B cell (primary cell): ENCODE measurements at regions not wholly inside any gene's neighbourhood (a gene's known extent, or its start where the extent isn't known, plus 50 kb on each side); places are given as distances from the start of the nearest gene placed in this dataset.

ENCODE experiments used
- ATAC-seq: fragments of 200-7000 bp; cut with Tn5 transposase; one replicate; pipeline ENCODE4 v1.10.0; 2021; ENCODE audit warnings: low read depth, mild to moderate bottlenecking, moderate number of reproducible peaks, moderate library complexity
- CTCF ChIA-PET: fragments of 350-600 bp; sonication (Branson Sonifier 250); formaldehyde crosslinking; loops from one replicate; lab custom pipeline; 2021; ENCODE audit warnings: antibody characterized with exemption, inconsistent platforms; lab: Charles Lee
- POLR2A ChIA-PET: fragments of 350-600 bp; sonication (Branson Sonifier 250); formaldehyde crosslinking; loops from one replicate; lab custom pipeline; 2021; ENCODE audit warnings: antibody characterized with exemption; lab: Charles Lee
- DNase-seq: peaks from one replicate; pipeline ENCODE4 v3.0.0; 2013
- H2AFZ ChIP-seq: 2 replicates; pipeline ENCODE4 v1.6.1; 2012; ENCODE audit warnings: mild to moderate bottlenecking, low read depth, low read length; ENCODE audit not compliant: insufficient read depth, poor library complexity, severe bottlenecking
- H3K27ac ChIP-seq, 2 donors: 1 replicate in 1 of 2; 2 replicates in 1 of 2; pipeline ENCODE4 v1.5.1; 2012 to 2013; ENCODE audit warnings: low read length in 2 of 2, mild to moderate bottlenecking in 2 of 2, moderate library complexity in 1 of 2
- H3K27me3 ChIP-seq, 4 experiments: fragments of 200-600 bp in 1 of 4; sonication (generic) in 1 of 4; replicated peaks in 1 of 4; 1 replicate in 2 of 4; 2 replicates in 2 of 4; pipeline versions ENCODE4 v1.6.1 to v1.7.0; 2013 to 2016; ENCODE audit warnings: low read length in 3 of 4, mild to moderate bottlenecking in 2 of 4, mixed read lengths in 1 of 4, moderate library complexity in 1 of 4; ENCODE audit not compliant: insufficient read depth in 4 of 4, control insufficient read depth in 3 of 4; ENCODE audit errors: control extremely low read depth in 1 of 4
- H3K36me3 ChIP-seq, 2 experiments: replicated peaks in 1 of 2; 1 replicate in 1 of 2; 2 replicates in 1 of 2; pipeline versions ENCODE4 v1.6.1 to v1.7.1; 2013; ENCODE audit warnings: low read length in 1 of 2; ENCODE audit not compliant: insufficient read depth in 2 of 2, control insufficient read depth in 1 of 2; ENCODE audit errors: control extremely low read depth in 1 of 2, extremely low read depth in 1 of 2
- H3K4me1 ChIP-seq, 2 donors: fragments of 200-600 bp in 1 of 2; sonication (generic) in 1 of 2; 1 replicate in 1 of 2; 2 replicates in 1 of 2; pipeline versions ENCODE4 v1.5.1 to v1.6.1; 2013 to 2017; ENCODE audit warnings: low read length in 2 of 2; ENCODE audit not compliant: control insufficient read depth in 2 of 2, insufficient read depth in 2 of 2
- H3K4me2 ChIP-seq: replicated peaks from 2 replicates; pipeline ENCODE3; 2012; ENCODE audit warnings: mild to moderate bottlenecking, low read depth, low read length; ENCODE audit not compliant: poor library complexity, severe bottlenecking
- H3K4me3 ChIP-seq, 5 experiments: fragments of 200-600 bp in 1 of 5; sonication (generic) in 1 of 5; 1 replicate in 3 of 5; 2 replicates in 2 of 5; pipeline versions ENCODE4 v1.5.1 to v1.7.0; 2011 to 2016; ENCODE audit warnings: low read length in 4 of 5, mild to moderate bottlenecking in 4 of 5, low read depth in 2 of 5, control low read depth in 1 of 5, moderate library complexity in 1 of 5; ENCODE audit not compliant: insufficient read depth in 1 of 5; ENCODE audit errors: control extremely low read depth in 1 of 5, extremely low read depth in 1 of 5
- H3K79me2 ChIP-seq: fragments of 200-600 bp; sonication (generic); one replicate; pipeline ENCODE4 v1.6.0; 2016; ENCODE audit warnings: low read length; ENCODE audit not compliant: control insufficient read depth, insufficient read depth
- H3K9ac ChIP-seq: fragments of 200-600 bp; sonication (generic); 2 replicates; pipeline ENCODE4 v1.6.1; 2017; ENCODE audit warnings: mild to moderate bottlenecking, low read length, moderate library complexity
- H3K9me3 ChIP-seq, 3 donors: one replicate each; pipeline versions ENCODE4 v1.6.1 to v1.7.1; 2013; ENCODE audit warnings: low read length in 2 of 3; ENCODE audit not compliant: control insufficient read depth in 2 of 3, insufficient read depth in 1 of 3; ENCODE audit errors: control extremely low read depth in 1 of 3
- H4K20me1 ChIP-seq: 2 replicates; pipeline ENCODE4 v1.6.0; 2012; ENCODE audit warnings: mild to moderate bottlenecking, low read length; ENCODE audit not compliant: insufficient read depth, control insufficient read depth, poor library complexity, severe bottlenecking
- H3K27ac Mint-ChIP-seq: one replicate; pipeline ENCODE4 v1.8.0; 2021; ENCODE audit warnings: mixed read lengths
- H3K27me3 Mint-ChIP-seq: one replicate; pipeline ENCODE4 v1.8.0; 2021; ENCODE audit warnings: mixed read lengths
- H3K4me1 Mint-ChIP-seq: one replicate; pipeline ENCODE4 v1.8.0; 2021; ENCODE audit warnings: mixed read lengths
- H3K4me3 Mint-ChIP-seq: one replicate; pipeline ENCODE4 v1.8.0; 2021; ENCODE audit warnings: mixed read lengths
- H3K9me3 Mint-ChIP-seq: one replicate; pipeline ENCODE4 v1.8.0; 2022; ENCODE audit warnings: mixed read lengths; ENCODE audit not compliant: insufficient read depth
- CTCF ChIP-seq: fragments of 200-600 bp; IDR thresholded peaks from one replicate; pipeline ENCODE4 v1.8.0; 2022; ENCODE audit warnings: antibody characterized with exemption, mild to moderate bottlenecking
- EZH2 ChIP-seq: IDR thresholded peaks from 2 replicates; pipeline ENCODE4 v1.6.1; 2012; ENCODE audit warnings: borderline replicate concordance, low read depth, mild to moderate bottlenecking, moderate library complexity, low read length; ENCODE audit not compliant: insufficient read depth, poor library complexity, severe bottlenecking
- WGBS: methylation state at CpG from one replicate; pipeline ENCODE4 v1.1.5; 2013; ENCODE audit warnings: missing lambda C conversion rate; ENCODE audit not compliant: insufficient coverage; 5-methylcytosine and 5-hydroxymethylcytosine counted together
- intact Hi-C: fragments of 100-400 bp; cut with micrococcal nuclease; formaldehyde crosslinking; loops from one replicate; pipeline ENCODE4 v1.10.0; 2022

GRCh38 chr6:119483908-119484307 is 134.3 kb upstream of the MAN1A1 start:
- ATAC-seq (no peak), DNase-seq (no peak)
- H3K4me1 ChIP-seq: no peaks in the 10 kb centered on the region
- H3K9me3 ChIP-seq: no peaks in the 10 kb centered on the region
- Mint-ChIP-seq H3K4me3 (no peak overlapping the region), H3K27me3 (peaks cover 4% of the 10 kb centered on the region), H3K27ac (no peak overlapping the region), H3K4me1 (no peaks in the 10 kb centered on the region), H3K9me3 (peaks cover 2% of the 10 kb centered on the region)
- CTCF ChIA-PET: no interaction called here
- intact Hi-C loops: no loop called here
- no peak overlapping the region for H3K4me3 ChIP-seq
- no peak for TF ChIP-seq CTCF
- no peak for TF ChIP-seq EZH2
- H3K36me3 ChIP-seq: no peaks in the 10 kb centered on the region
- H3K79me2 ChIP-seq: no peaks in the 10 kb centered on the region
- no peak overlapping the region for H3K4me2 ChIP-seq
- POLR2A ChIA-PET: no interaction called here
- no peak overlapping the region for H3K27ac ChIP-seq
- H3K9ac ChIP-seq: no peak overlapping the region
- no peak overlapping the region for H2AFZ ChIP-seq
- no peaks in the 10 kb centered on the region for H4K20me1 ChIP-seq
- no peaks in the 10 kb centered on the region for H3K27me3 ChIP-seq

DNA sequence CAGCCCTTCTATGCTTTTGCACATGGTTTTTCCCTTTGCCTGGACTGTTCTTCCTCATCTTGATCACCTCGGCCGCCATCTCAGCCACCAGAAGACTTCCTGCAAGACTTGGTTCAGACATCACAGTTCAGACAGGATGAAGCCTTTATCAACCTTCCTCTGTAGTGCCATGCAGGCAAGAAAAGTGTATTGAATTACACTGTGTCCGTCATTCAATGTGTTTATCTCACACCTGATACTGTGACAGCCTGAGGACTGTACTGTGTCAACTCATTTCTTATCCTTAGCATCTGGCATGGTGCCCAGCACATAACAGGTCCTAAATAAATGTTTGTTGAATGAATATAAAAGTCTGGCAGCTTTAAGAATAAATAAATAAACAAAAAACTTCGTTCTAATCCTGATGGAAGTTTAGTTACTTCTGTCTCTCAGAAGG is 133.3 kb upstream of the MAN1A1 start:
- ChIA-PET POLR2A (no interaction called here), CTCF (no interaction called here)
- peaks cover 4% of the 10 kb centered on the region for H3K27me3 Mint-ChIP-seq
- Histone ChIP-seq H3K4me3 (no peak overlapping the region), H2AFZ (no peak overlapping the region), H4K20me1 (no peaks in the 10 kb centered on the region), H3K9ac (no peak overlapping the region), H3K79me2 (no peaks in the 10 kb centered on the region), H3K27ac (no peak overlapping the region), H3K4me1 (no peaks in the 10 kb centered on the region), H3K36me3 (no peaks in the 10 kb centered on the region), H3K4me2 (no peak overlapping the region), H3K27me3 (no peaks in the 10 kb centered on the region), H3K9me3 (no peaks in the 10 kb centered on the region)
- TF ChIP-seq EZH2: no peak
- no peak for TF ChIP-seq CTCF
- H3K4me3 Mint-ChIP-seq: no peak overlapping the region
- no peak for ATAC-seq
- H3K4me1 Mint-ChIP-seq: no peaks in the 10 kb centered on the region
- no peak for DNase-seq
- WGBS: 100% methylated on average over 3 of the region's 4 CpGs
- H3K9me3 Mint-ChIP-seq: peaks cover 2% of the 10 kb centered on the region
- intact Hi-C loops: no loop called here
- H3K27ac Mint-ChIP-seq: no peak overlapping the region
